Left kidney (tissue), 1 donor: ENCODE measurements at regions not wholly inside any gene's neighbourhood (a gene's known extent, or its start where the extent isn't known, plus 50 kb on each side); places are given as distances from the start of the nearest gene placed in this dataset.

Experiments used
- DNase-seq: peaks from one replicate; pipeline ENCODE4 v3.0.0-alpha.2; 2013

GRCh38 chr10:25113191-25114035, 61.4 kb upstream of the GPR158 start:
- DNase-seq = peak; percentile 79

- no peak for DNase-seq
Observed at GRCh38 chr10:25114036-25114411, 60.8 kb upstream of the GPR158 start.

- no peak for DNase-seq
Observed at GRCh38 chr10:25117757-25118156, 57.0 kb upstream of the GPR158 start.

- no peak for DNase-seq
Observed at GRCh38 chr10:25120188-25120587, 54.6 kb upstream of the GPR158 start.
